ENCODE measurements at regions not wholly inside any gene's neighbourhood (a gene's known extent, or its start where the extent isn't known, plus 50 kb on each side); places are given as distances from the start of the nearest gene placed in this dataset.

DNA sequence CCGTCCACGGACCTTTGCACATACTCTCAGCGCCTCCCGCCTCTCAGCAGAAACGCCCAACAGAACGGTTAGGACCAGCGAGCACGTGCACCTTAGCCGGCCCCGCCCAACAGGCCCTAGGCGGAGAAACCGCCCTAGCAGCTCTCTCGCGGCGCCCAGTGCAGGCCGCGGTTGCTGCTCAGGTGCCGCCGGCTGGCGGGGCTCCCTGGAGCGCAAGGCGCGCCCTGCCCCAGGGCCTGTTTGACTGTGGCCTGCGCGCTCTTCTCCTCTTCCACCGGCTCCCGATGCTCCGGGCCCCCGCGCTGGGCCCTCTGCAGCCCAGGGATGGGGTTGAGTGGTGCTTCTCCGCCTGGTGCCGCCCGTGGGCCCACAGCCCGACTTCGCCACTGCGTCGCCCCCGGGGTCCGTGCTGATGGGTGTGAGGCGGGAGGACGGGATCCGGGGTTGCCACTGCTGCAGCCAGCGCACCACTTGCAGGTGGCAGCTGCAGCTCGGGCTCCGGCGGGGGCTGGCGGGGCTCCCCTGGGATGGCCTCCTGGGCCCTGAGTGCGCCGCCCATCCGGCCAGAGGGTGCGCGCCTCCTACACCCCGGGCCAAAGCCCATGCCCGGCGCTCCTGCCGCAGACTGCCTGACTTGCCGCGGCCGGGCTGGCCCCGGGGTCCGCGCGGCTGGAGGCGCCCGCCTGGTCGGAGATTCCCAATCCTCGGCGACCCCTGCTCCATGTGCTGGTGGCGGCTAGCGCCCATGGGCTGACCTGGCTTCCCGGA, 1889.4 kb upstream of the CDH9 start:
- Histone ChIP-seq H4K20me1 (ENCODE audit: insufficient read depth, low read length) (no peaks in the 10 kb centered on the region), H3K36me3 (ENCODE audit: insufficient read depth, low read length) (no peaks in the 10 kb centered on the region), H3K4me1 (ENCODE audit: insufficient read depth, low read length, poor library complexity, severe bottlenecking) (no peaks in the 10 kb centered on the region), H3K4me2 (ENCODE audit: low read length) (no peak overlapping the region), H3K27ac (ENCODE audit: low read depth, low read length, poor library complexity, severe bottlenecking) (no peak overlapping the region), H3K9me3 (ENCODE audit: low read length) (peaks cover 8% of the 10 kb centered on the region; the same call in 1 of the 2 replicates), H3K4me3 (ENCODE audit: low read depth, low read length, poor library complexity, severe bottlenecking) (no peak overlapping the region), H2AFZ (ENCODE audit: low read length) (no peak overlapping the region), H3K9me2 (ENCODE audit: insufficient read depth, low read length) (no peaks in the 10 kb centered on the region), H3K79me2 (ENCODE audit: insufficient read depth, low read depth, low read length) (no peaks in the 10 kb centered on the region)
- no peak for TF ChIP-seq EZH2phosphoT487 (IDR thresholded peaks at IDR 0.05; ENCODE audit: borderline replicate concordance, low read depth, low read length)
- no peak for TF ChIP-seq CTCF (conservative IDR thresholded peaks at IDR 0.05; ENCODE audit: low read length)
- BruUV-seq (replicated peaks): no TSS peak
- POLR2A ChIA-PET: no interaction called here
- DNase-seq (ENCODE audit: low spot score): no peak
- intact Hi-C loops (cut with micrococcal nuclease; ENCODE audit: unreplicated experiment): no loop called here
- CTCF ChIA-PET (ENCODE audit: unreplicated experiment): no interaction called here

DNA sequence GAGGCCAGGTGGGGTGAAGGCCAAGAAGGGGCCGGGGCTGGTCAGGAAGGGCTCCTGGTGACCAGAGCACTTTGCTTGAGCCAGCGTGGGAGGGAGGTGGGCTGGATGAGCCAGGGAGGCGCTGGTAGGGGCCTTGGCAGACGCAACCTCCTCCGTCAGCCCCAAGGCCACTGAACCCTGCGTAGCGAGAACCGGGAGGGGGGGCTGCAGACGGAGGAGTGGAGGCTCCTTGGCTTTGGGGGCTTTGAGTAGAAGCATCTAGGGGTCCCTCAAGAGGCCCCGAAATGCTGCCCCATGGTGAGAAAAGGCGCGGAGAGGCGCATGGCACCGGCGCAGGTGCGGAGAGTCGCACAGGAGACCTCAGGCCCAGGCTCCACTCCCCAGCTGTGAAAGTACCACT, 1888.0 kb upstream of the CDH9 start:
- no peaks in the 10 kb centered on the region for H3K36me3 ChIP-seq (ENCODE audit: insufficient read depth, low read length)
- no peak for DNase-seq (ENCODE audit: low spot score)
- H2AFZ ChIP-seq (ENCODE audit: low read length): no peak overlapping the region
- peaks cover 4% of the 10 kb centered on the region; the same call in 1 of the 2 replicates for H3K9me3 ChIP-seq (ENCODE audit: low read length)
- no peak overlapping the region for H3K27ac ChIP-seq (ENCODE audit: low read depth, low read length, poor library complexity, severe bottlenecking)
- intact Hi-C loops (cut with micrococcal nuclease; ENCODE audit: unreplicated experiment): no loop called here
- BruUV-seq (replicated peaks): no TSS peak
- no peak overlapping the region for H3K4me2 ChIP-seq (ENCODE audit: low read length)
- TF ChIP-seq CTCF (conservative IDR thresholded peaks at IDR 0.05; ENCODE audit: low read length) (no peak), EZH2phosphoT487 (IDR thresholded peaks at IDR 0.05; ENCODE audit: borderline replicate concordance, low read depth, low read length) (no peak)
- CTCF ChIA-PET (ENCODE audit: unreplicated experiment): no interaction called here
- POLR2A ChIA-PET: no interaction called here
- H3K4me3 ChIP-seq (ENCODE audit: low read depth, low read length, poor library complexity, severe bottlenecking): no peak overlapping the region
- no peaks in the 10 kb centered on the region for H4K20me1 ChIP-seq (ENCODE audit: insufficient read depth, low read length)
- no peaks in the 10 kb centered on the region for H3K79me2 ChIP-seq (ENCODE audit: insufficient read depth, low read depth, low read length)
- no peaks in the 10 kb centered on the region for H3K9me2 ChIP-seq (ENCODE audit: insufficient read depth, low read length)
- no peaks in the 10 kb centered on the region for H3K4me1 ChIP-seq (ENCODE audit: insufficient read depth, low read length, poor library complexity, severe bottlenecking)

GRCh38 chr5:28917631-28918030, 1879.2 kb upstream of the CDH9 start:
- Histone ChIP-seq H3K79me2 (ENCODE audit: insufficient read depth, low read depth, low read length) (no peaks in the 10 kb centered on the region), H2AFZ (ENCODE audit: low read length) (no peak overlapping the region), H3K4me1 (ENCODE audit: insufficient read depth, low read length, poor library complexity, severe bottlenecking) (no peaks in the 10 kb centered on the region), H3K4me3 (ENCODE audit: low read depth, low read length, poor library complexity, severe bottlenecking) (no peak overlapping the region), H3K36me3 (ENCODE audit: insufficient read depth, low read length) (no peaks in the 10 kb centered on the region), H3K9me2 (ENCODE audit: insufficient read depth, low read length) (no peaks in the 10 kb centered on the region), H4K20me1 (ENCODE audit: insufficient read depth, low read length) (no peaks in the 10 kb centered on the region), H3K27ac (ENCODE audit: low read depth, low read length, poor library complexity, severe bottlenecking) (no peak overlapping the region), H3K4me2 (ENCODE audit: low read length) (no peak overlapping the region), H3K9me3 (ENCODE audit: low read length) (0 out of 2 replicates have a peak, but pooled peaks cover 7% of the 10 kb centered on the region)
- no peak for DNase-seq (ENCODE audit: low spot score)
- TF ChIP-seq EZH2phosphoT487 (IDR thresholded peaks at IDR 0.05; ENCODE audit: borderline replicate concordance, low read depth, low read length) (no peak), CTCF (conservative IDR thresholded peaks at IDR 0.05; ENCODE audit: low read length) (no peak)
- CTCF ChIA-PET (ENCODE audit: unreplicated experiment): no interaction called here
- POLR2A ChIA-PET: no interaction called here
- BruUV-seq (replicated peaks): no TSS peak
- intact Hi-C loops (cut with micrococcal nuclease; ENCODE audit: unreplicated experiment): no loop called here

Measured in OCI-LY7 (cell line).